ENCODE measurements at regions not wholly inside any gene's neighbourhood (a gene's known extent, or its start where the extent isn't known, plus 50 kb on each side); places are given as distances from the start of the nearest gene placed in this dataset.

DNA sequence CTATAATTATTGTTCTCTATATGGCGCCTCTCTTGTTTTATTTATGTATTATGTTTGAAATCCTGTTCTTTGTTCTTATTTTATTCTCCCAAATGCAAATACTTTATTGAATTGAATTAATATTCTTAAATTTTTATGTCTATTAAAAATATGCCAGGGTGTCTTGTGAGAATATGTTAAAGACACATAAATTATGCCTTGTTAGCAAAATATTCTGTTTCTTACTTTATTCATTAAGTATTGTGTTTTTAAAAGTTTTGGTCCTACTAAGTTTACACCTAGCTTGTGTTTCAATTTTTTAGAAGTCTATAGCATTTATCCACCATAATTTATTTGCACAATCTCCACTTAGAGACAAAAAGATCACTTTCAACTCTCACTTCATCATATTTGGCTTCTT, 741.5 kb upstream of the SLC39A10 start:
- TF ChIP-seq, protein P1, sequence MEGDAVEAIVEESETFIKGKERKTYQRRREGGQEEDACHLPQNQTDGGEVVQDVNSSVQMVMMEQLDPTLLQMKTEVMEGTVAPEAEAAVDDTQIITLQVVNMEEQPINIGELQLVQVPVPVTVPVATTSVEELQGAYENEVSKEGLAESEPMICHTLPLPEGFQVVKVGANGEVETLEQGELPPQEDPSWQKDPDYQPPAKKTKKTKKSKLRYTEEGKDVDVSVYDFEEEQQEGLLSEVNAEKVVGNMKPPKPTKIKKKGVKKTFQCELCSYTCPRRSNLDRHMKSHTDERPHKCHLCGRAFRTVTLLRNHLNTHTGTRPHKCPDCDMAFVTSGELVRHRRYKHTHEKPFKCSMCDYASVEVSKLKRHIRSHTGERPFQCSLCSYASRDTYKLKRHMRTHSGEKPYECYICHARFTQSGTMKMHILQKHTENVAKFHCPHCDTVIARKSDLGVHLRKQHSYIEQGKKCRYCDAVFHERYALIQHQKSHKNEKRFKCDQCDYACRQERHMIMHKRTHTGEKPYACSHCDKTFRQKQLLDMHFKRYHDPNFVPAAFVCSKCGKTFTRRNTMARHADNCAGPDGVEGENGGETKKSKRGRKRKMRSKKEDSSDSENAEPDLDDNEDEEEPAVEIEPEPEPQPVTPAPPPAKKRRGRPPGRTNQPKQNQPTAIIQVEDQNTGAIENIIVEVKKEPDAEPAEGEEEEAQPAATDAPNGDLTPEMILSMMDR (conservative IDR thresholded peaks at IDR 0.05; ENCODE audit: low read length): no peak
- H3K9me2 ChIP-seq (ENCODE audit: insufficient read depth, low read length): no peaks in the 10 kb centered on the region
- H3K4me3 ChIP-seq (ENCODE audit: low read depth, low read length, poor library complexity, severe bottlenecking): no peak overlapping the region
- no peaks in the 10 kb centered on the region for H4K20me1 ChIP-seq (ENCODE audit: insufficient read depth, low read length)
- H3K36me3 ChIP-seq (ENCODE audit: insufficient read depth, low read length): no peaks in the 10 kb centered on the region
- no peak overlapping the region for H2AFZ ChIP-seq (ENCODE audit: low read length)
- H3K4me1 ChIP-seq (ENCODE audit: insufficient read depth, low read length, poor library complexity, severe bottlenecking): no peaks in the 10 kb centered on the region
- POLR2A ChIA-PET: no interaction called here
- H3K9me3 ChIP-seq (ENCODE audit: low read length): no peaks in the 10 kb centered on the region
- CTCF ChIA-PET (ENCODE audit: unreplicated experiment): no interaction called here
- no peak overlapping the region for H3K4me2 ChIP-seq (ENCODE audit: low read length)
- intact Hi-C loops (cut with micrococcal nuclease; ENCODE audit: unreplicated experiment): no loop called here
- no TSS peak for BruUV-seq (replicated peaks)
- DNase-seq (ENCODE audit: low spot score): no peak
- no peaks in the 10 kb centered on the region for H3K79me2 ChIP-seq (ENCODE audit: insufficient read depth, low read depth, low read length)
- no peak overlapping the region for H3K27ac ChIP-seq (ENCODE audit: low read depth, low read length, poor library complexity, severe bottlenecking)

- no peak overlapping the region for H3K27ac ChIP-seq (ENCODE audit: low read depth, low read length, poor library complexity, severe bottlenecking)
- no peaks in the 10 kb centered on the region for H3K36me3 ChIP-seq (ENCODE audit: insufficient read depth, low read length)
- no peaks in the 10 kb centered on the region for H3K4me1 ChIP-seq (ENCODE audit: insufficient read depth, low read length, poor library complexity, severe bottlenecking)
- H3K79me2 ChIP-seq (ENCODE audit: insufficient read depth, low read depth, low read length): no peaks in the 10 kb centered on the region
- POLR2A ChIA-PET: no interaction called here
- no peaks in the 10 kb centered on the region for H4K20me1 ChIP-seq (ENCODE audit: insufficient read depth, low read length)
- no peak overlapping the region for H3K4me3 ChIP-seq (ENCODE audit: low read depth, low read length, poor library complexity, severe bottlenecking)
- TF ChIP-seq, protein P1 (conservative IDR thresholded peaks at IDR 0.05; ENCODE audit: low read length): no peak
- TF ChIP-seq EZH2phosphoT487 (IDR thresholded peaks at IDR 0.05; ENCODE audit: borderline replicate concordance, low read depth, low read length): no peak
- CTCF ChIA-PET (ENCODE audit: unreplicated experiment): no interaction called here
- intact Hi-C loops (cut with micrococcal nuclease; ENCODE audit: unreplicated experiment): no loop called here
- no peak overlapping the region for H2AFZ ChIP-seq (ENCODE audit: low read length)
- H3K9me3 ChIP-seq (ENCODE audit: low read length): no peaks in the 10 kb centered on the region
- H3K4me2 ChIP-seq (ENCODE audit: low read length): no peak overlapping the region
- BruUV-seq (replicated peaks): no TSS peak
- DNase-seq (ENCODE audit: low spot score): no peak
- H3K9me2 ChIP-seq (ENCODE audit: insufficient read depth, low read length): no peaks in the 10 kb centered on the region
Observed at GRCh38 chr2:194907569-194907968, 749.5 kb upstream of the SLC39A10 start.

- TF ChIP-seq, protein P1 (conservative IDR thresholded peaks at IDR 0.05; ENCODE audit: low read length): no peak
- TF ChIP-seq EZH2phosphoT487 (IDR thresholded peaks at IDR 0.05; ENCODE audit: borderline replicate concordance, low read depth, low read length): no peak
- CTCF ChIA-PET (ENCODE audit: unreplicated experiment): no interaction called here
- no peaks in the 10 kb centered on the region for H3K36me3 ChIP-seq (ENCODE audit: insufficient read depth, low read length)
- intact Hi-C loops (cut with micrococcal nuclease; ENCODE audit: unreplicated experiment): no loop called here
- no peaks in the 10 kb centered on the region for H3K4me1 ChIP-seq (ENCODE audit: insufficient read depth, low read length, poor library complexity, severe bottlenecking)
- POLR2A ChIA-PET: interaction anchor here (0.6 kb wide), 1 partner anchor 562 kb away, joined by 3 read pairs; no protein-coding TSS in a partner anchor
- H3K9me3 ChIP-seq (ENCODE audit: low read length): no peaks in the 10 kb centered on the region
- H3K27ac ChIP-seq (ENCODE audit: low read depth, low read length, poor library complexity, severe bottlenecking): no peak overlapping the region
- no peak overlapping the region for H2AFZ ChIP-seq (ENCODE audit: low read length)
- H3K79me2 ChIP-seq (ENCODE audit: insufficient read depth, low read depth, low read length): no peaks in the 10 kb centered on the region
- no peaks in the 10 kb centered on the region for H4K20me1 ChIP-seq (ENCODE audit: insufficient read depth, low read length)
- no TSS peak for BruUV-seq (replicated peaks)
- no peaks in the 10 kb centered on the region for H3K9me2 ChIP-seq (ENCODE audit: insufficient read depth, low read length)
- DNase-seq (ENCODE audit: low spot score): no peak
- no peak overlapping the region for H3K4me2 ChIP-seq (ENCODE audit: low read length)
- no peak overlapping the region for H3K4me3 ChIP-seq (ENCODE audit: low read depth, low read length, poor library complexity, severe bottlenecking)
Observed at GRCh38 chr2:194896871-194897270, 760.2 kb upstream of the SLC39A10 start.
